OCI-LY7 (cell line): ENCODE measurements at regions not wholly inside any gene's neighbourhood (a gene's known extent, or its start where the extent isn't known, plus 50 kb on each side); places are given as distances from the start of the nearest gene placed in this dataset.

Experiments used
- BruUV-seq: library from RNA; stranded (reverse); fragments of 400-500 nt; replicated peaks from 2 replicates; lab custom pipeline; 2021; lab: Mats Ljungman, UMichigan
- CTCF ChIA-PET: fragments of 300-600 bp; sonication (Branson Sonifier 250); formaldehyde crosslinking; loops from one replicate; lab custom pipeline; 2022; ENCODE audit warnings: antibody characterized with exemption; ENCODE audit not compliant: unreplicated experiment; lab: Charles Lee
- POLR2A ChIA-PET: fragments of 300-600 bp; sonication (Branson Sonifier 250); formaldehyde crosslinking; loops from one replicate; lab custom pipeline; 2022; ENCODE audit warnings: antibody characterized with exemption; lab: Charles Lee
- DNase-seq: peaks from one replicate; pipeline ENCODE4 v3.0.0-alpha.2; 2015; ENCODE audit warnings: low spot score
- H2AFZ ChIP-seq: fragments of 200-600 bp; sonication (generic), shearing (Covaris generic); 2 replicates; pipeline ENCODE4 v1.6.1; 2014; ENCODE audit warnings: mild to moderate bottlenecking, antibody characterized with exemption, low read length, moderate library complexity
- H3K27ac ChIP-seq: fragments of 200-600 bp; sonication (generic); 2 replicates; pipeline ENCODE4 v1.5.1; 2014; ENCODE audit warnings: mixed run types, low read depth, mild to moderate bottlenecking, moderate library complexity, low read length, inconsistent platforms; ENCODE audit not compliant: poor library complexity, severe bottlenecking
- H3K36me3 ChIP-seq: fragments of 200-600 bp; sonication (generic); 2 replicates; pipeline ENCODE4 v1.6.1; 2014; ENCODE audit warnings: mild to moderate bottlenecking, antibody characterized with exemption, low read length, moderate library complexity, mixed read lengths; ENCODE audit not compliant: insufficient read depth
- H3K4me1 ChIP-seq: fragments of 200-600 bp; sonication (generic); 2 replicates; pipeline ENCODE4 v1.5.1; 2014; ENCODE audit warnings: mild to moderate bottlenecking, low read length; ENCODE audit not compliant: insufficient read depth, poor library complexity, severe bottlenecking
- H3K4me2 ChIP-seq: fragments of 200-600 bp; sonication (generic); 2 replicates; pipeline ENCODE4 v1.6.1; 2014; ENCODE audit warnings: mild to moderate bottlenecking, low read length
- H3K4me3 ChIP-seq: fragments of 200-600 bp; sonication (generic); 2 replicates; pipeline ENCODE4 v1.5.1; 2014; ENCODE audit warnings: mild to moderate bottlenecking, low read depth, low read length; ENCODE audit not compliant: poor library complexity, severe bottlenecking
- H3K79me2 ChIP-seq: fragments of 200-600 bp; sonication (generic); 2 replicates; pipeline ENCODE4 v1.6.1; 2016; ENCODE audit warnings: low read depth, mild to moderate bottlenecking, low read length, moderate library complexity, mixed read lengths; ENCODE audit not compliant: insufficient read depth
- H3K9me2 ChIP-seq: fragments of 200-600 bp; sonication (generic); 2 replicates; pipeline ENCODE4 v1.6.1; 2016; ENCODE audit warnings: mild to moderate bottlenecking, low read length, mixed read lengths; ENCODE audit not compliant: insufficient read depth
- H3K9me3 ChIP-seq: fragments of 200-600 bp; sonication (generic); 2 replicates; pipeline ENCODE4 v1.6.1; 2014; ENCODE audit warnings: mild to moderate bottlenecking, mixed run types, low read length, mixed read lengths
- H4K20me1 ChIP-seq: fragments of 200-600 bp; sonication (generic); 2 replicates; pipeline ENCODE4 v1.6.1; 2014; ENCODE audit warnings: mild to moderate bottlenecking, antibody characterized with exemption, low read length, moderate library complexity, mixed read lengths; ENCODE audit not compliant: insufficient read depth
- EZH2phosphoT487 ChIP-seq: fragments of 200-600 bp; sonication (generic); IDR thresholded peaks from 2 replicates; pipeline ENCODE4 v1.6.1; 2018; ENCODE audit warnings: low read depth, borderline replicate concordance, mild to moderate bottlenecking, mixed run types, antibody characterized with exemption, low read length, moderate library complexity, mixed read lengths
- intact Hi-C: fragments of 100-400 bp; cut with micrococcal nuclease; formaldehyde crosslinking; loops from one replicate; pipeline ENCODE4 v1.10.0; 2022; ENCODE audit not compliant: unreplicated experiment
- TF ChIP-seq, protein P1 (sequence below): fragments of 200-600 bp; sonication (generic); conservative IDR thresholded peaks from 2 replicates; pipeline ENCODE4 v1.5.1; 2014; ENCODE audit warnings: mild to moderate bottlenecking, antibody characterized with exemption, low read length, moderate library complexity, mixed read lengths

- Histone ChIP-seq H3K9me3 (no peaks in the 10 kb centered on the region), H3K27ac (no peak overlapping the region), H3K4me3 (no peak overlapping the region), H4K20me1 (no peaks in the 10 kb centered on the region), H3K36me3 (no peaks in the 10 kb centered on the region), H3K79me2 (no peaks in the 10 kb centered on the region), H2AFZ (no peak overlapping the region), H3K4me2 (no peak overlapping the region), H3K4me1 (no peaks in the 10 kb centered on the region), H3K9me2 (no peaks in the 10 kb centered on the region)
- DNase-seq, result no peak
- intact Hi-C loops, result no loop called here
- ChIA-PET POLR2A (no interaction called here), CTCF (no interaction called here)
- no TSS peak for BruUV-seq
- TF ChIP-seq EZH2phosphoT487, result no peak
- TF ChIP-seq, protein P1, sequence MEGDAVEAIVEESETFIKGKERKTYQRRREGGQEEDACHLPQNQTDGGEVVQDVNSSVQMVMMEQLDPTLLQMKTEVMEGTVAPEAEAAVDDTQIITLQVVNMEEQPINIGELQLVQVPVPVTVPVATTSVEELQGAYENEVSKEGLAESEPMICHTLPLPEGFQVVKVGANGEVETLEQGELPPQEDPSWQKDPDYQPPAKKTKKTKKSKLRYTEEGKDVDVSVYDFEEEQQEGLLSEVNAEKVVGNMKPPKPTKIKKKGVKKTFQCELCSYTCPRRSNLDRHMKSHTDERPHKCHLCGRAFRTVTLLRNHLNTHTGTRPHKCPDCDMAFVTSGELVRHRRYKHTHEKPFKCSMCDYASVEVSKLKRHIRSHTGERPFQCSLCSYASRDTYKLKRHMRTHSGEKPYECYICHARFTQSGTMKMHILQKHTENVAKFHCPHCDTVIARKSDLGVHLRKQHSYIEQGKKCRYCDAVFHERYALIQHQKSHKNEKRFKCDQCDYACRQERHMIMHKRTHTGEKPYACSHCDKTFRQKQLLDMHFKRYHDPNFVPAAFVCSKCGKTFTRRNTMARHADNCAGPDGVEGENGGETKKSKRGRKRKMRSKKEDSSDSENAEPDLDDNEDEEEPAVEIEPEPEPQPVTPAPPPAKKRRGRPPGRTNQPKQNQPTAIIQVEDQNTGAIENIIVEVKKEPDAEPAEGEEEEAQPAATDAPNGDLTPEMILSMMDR, result no peak
These were observed 131.2 kb downstream of the CBLN2 start for GRCh38 chr18:72412927-72413326.

DNA sequence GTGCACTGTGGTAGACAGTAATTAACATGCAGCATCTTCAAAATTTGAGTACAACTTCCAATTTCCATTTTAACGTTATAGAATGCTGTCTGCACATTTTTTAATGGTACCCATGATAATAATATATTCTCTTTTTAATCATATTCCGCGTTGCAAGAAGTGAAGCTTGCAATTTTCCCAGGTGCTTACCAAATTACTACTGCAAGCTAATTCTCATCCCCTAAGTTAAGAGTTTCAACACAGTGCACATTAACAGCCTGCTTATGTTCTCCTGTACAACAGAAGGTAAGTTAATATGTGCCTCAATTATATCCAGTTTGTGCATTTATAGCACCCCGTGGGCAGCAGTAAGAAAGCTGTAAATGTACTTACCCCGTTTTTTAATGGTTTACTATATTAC lies 132.9 kb downstream of the CBLN2 start:
- Histone ChIP-seq H3K36me3 (no peaks in the 10 kb centered on the region), H3K79me2 (no peaks in the 10 kb centered on the region), H3K4me2 (no peak overlapping the region), H3K9me3 (no peaks in the 10 kb centered on the region), H3K27ac (no peak overlapping the region), H2AFZ (no peak overlapping the region), H4K20me1 (no peaks in the 10 kb centered on the region), H3K9me2 (no peaks in the 10 kb centered on the region), H3K4me3 (no peak overlapping the region), H3K4me1 (no peaks in the 10 kb centered on the region)
- POLR2A ChIA-PET, result interaction anchor here (0.6 kb wide), 1 partner anchor 555 kb away, joined by 3 read pairs; no protein-coding TSS in a partner anchor
- TF ChIP-seq, protein P1, result no peak
- TF ChIP-seq EZH2phosphoT487, result no peak
- no peak for DNase-seq
- intact Hi-C loops, result no loop called here
- no TSS peak for BruUV-seq
- CTCF ChIA-PET, result no interaction called here

GRCh38 chr18:72410399-72410798 lies 133.7 kb downstream of the CBLN2 start:
- no peaks in the 10 kb centered on the region for H3K79me2 ChIP-seq
- POLR2A ChIA-PET, result no interaction called here
- no peak overlapping the region for H3K4me2 ChIP-seq
- no TSS peak for BruUV-seq
- no peak overlapping the region for H3K27ac ChIP-seq
- H2AFZ ChIP-seq, result no peak overlapping the region
- no peaks in the 10 kb centered on the region for H3K36me3 ChIP-seq
- no peaks in the 10 kb centered on the region for H4K20me1 ChIP-seq
- H3K9me3 ChIP-seq, result no peaks in the 10 kb centered on the region
- DNase-seq, result no peak
- H3K4me3 ChIP-seq, result no peak overlapping the region
- CTCF ChIA-PET, result no interaction called here
- H3K4me1 ChIP-seq, result no peaks in the 10 kb centered on the region
- intact Hi-C loops, result no loop called here
- no peak for TF ChIP-seq EZH2phosphoT487
- TF ChIP-seq, protein P1, result no peak
- H3K9me2 ChIP-seq, result no peaks in the 10 kb centered on the region
